Stomach (tissue), 8 donors: ENCODE measurements at regions not wholly inside any gene's neighbourhood (a gene's known extent, or its start where the extent isn't known, plus 50 kb on each side); places are given as distances from the start of the nearest gene placed in this dataset.
A peak's percentile ranks its signal among the peaks of the same experiment; 100 is the strongest.

Experiments used
- DNase-seq, 2 donors: peaks; one replicate each; pipeline versions ENCODE4 v3.0.0 to v3.0.0-alpha.2; 2013 to 2019
- H3K27ac ChIP-seq, 5 donors: fragments of 200-600 bp in 4 of 5; sonication (generic) in 4 of 5; one replicate each; pipeline ENCODE4 v1.5.1; 2013 to 2019; ENCODE audit warnings: mild to moderate bottlenecking in 1 of 5, moderate library complexity in 1 of 5
- H3K27me3 ChIP-seq, 3 donors: fragments of 200-600 bp; sonication (generic); one replicate each; pipeline ENCODE4 v1.5.1; 2017 to 2019; ENCODE audit warnings: mixed run types in 1 of 3
- H3K36me3 ChIP-seq, 4 donors: fragments of 200-600 bp; sonication (generic); 1 replicate in 3 of 4; 2 replicates in 1 of 4; pipeline ENCODE4 v1.5.1; 2016 to 2019
- H3K4me1 ChIP-seq, 4 donors: fragments of 200-600 bp; sonication (generic); one replicate each; pipeline ENCODE4 v1.5.1; 2016 to 2019
- H3K4me3 ChIP-seq, 4 donors: fragments of 200-600 bp; sonication (generic) in 3 of 4; one replicate each; pipeline ENCODE4 v1.5.1; 2016 to 2019; ENCODE audit warnings: mild to moderate bottlenecking in 1 of 4
- H3K9me3 ChIP-seq, 4 donors: fragments of 200-600 bp; sonication (generic); one replicate each; pipeline ENCODE4 v1.5.1; 2016 to 2019
- CTCF ChIP-seq, 7 experiments: fragments of 450-650 bp in 4 of 7; fragments of 200-600 bp in 3 of 7; sonication (generic) in 3 of 7; IDR thresholded peaks; one replicate each; pipeline ENCODE4 v1.5.1; 2016 to 2019; ENCODE audit warnings: antibody characterized with exemption in 7 of 7, control low read depth in 2 of 7, mild to moderate bottlenecking in 1 of 7
- EP300 ChIP-seq: sonication (generic); formaldehyde crosslinking; IDR thresholded peaks from one replicate; pipeline ENCODE4 v1.6.1; 2017; ENCODE audit warnings: antibody characterized with exemption
- POLR2A ChIP-seq, 4 donors: fragments of 450-650 bp; IDR thresholded peaks; one replicate each; pipeline ENCODE4 v1.6.1; 2016; ENCODE audit warnings: antibody characterized with exemption in 4 of 4, control low read depth in 2 of 4, mild to moderate bottlenecking in 1 of 4, moderate library complexity in 1 of 4
- POLR2AphosphoS5 ChIP-seq, 3 donors: sonication (generic); formaldehyde crosslinking; IDR thresholded peaks; one replicate each; pipeline ENCODE4 v1.6.1; 2016; ENCODE audit warnings: antibody characterized with exemption in 3 of 3
- whole genome bisulfite sequencing, 5 donors: extraction: QIAGEN DNeasy Blood & Tissue Kit in 3 of 5; methylation state at CpG; one replicate each; pipeline versions ENCODE4 v1.1.5 to v1.1.7; 2013 to 2018; 5-methylcytosine and 5-hydroxymethylcytosine counted together
- intact Hi-C: fragments of 100-400 bp; cut with DNase I; formaldehyde crosslinking; loops from one replicate; pipeline ENCODE4 v1.15.1; 2023; ENCODE audit warnings: low total_unique reads
- donor health status: healthy with polysubstance abuse.
- donor health status: Bipolar disorder and iron deficiency.
- donor health status: healthy.

DNA sequence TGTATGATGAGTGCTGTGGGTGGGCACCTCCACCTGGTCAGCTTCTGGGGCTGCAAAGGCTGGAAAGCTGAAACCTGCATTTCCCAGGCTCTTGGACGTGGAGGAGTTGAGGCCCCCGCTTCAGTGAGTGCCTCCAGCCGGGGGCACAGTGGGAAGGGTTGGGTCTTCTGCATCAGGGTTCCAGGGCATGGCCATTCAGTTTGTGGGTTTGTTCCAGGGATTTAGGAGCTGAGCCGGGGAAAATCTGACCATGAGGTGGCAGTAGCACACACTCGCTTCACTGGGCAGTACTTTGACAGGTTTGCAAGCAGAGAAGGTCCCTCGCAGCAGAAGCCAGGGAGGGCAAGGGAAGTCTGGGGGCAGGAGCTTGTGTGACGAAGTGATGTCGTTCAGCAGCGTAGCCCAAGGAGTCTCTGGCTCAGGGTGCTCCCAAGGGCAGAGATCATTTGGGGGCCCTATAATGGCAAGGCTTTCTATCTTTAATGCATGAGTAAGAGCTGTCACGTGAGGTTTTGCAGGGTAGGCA, 69.5 kb upstream of the SULF2 start:
- no peak overlapping the region for H3K4me3 ChIP-seq
- WGBS, 5 donors, result 72 to 76% (median 74%) methylated on average over 10 of the region's 10 CpGs
- DNase-seq, result peak in 1 of 2 donors; percentile 39
- peaks cover 0 to 34% (median 2%) of the 10 kb centered on the region in 3 donors for H3K27me3 ChIP-seq
- intact Hi-C loops, result no loop called here
- H3K27ac ChIP-seq, result no peak overlapping the region
- no peaks in the 10 kb centered on the region for H3K36me3 ChIP-seq
- peaks cover 0 to 9% (median 0%) of the 10 kb centered on the region in 4 donors for H3K4me1 ChIP-seq
- TF ChIP-seq POLR2A (IDR thresholded peaks at IDR 0.05) (no peak), POLR2AphosphoS5 (IDR thresholded peaks at IDR 0.05) (no peak), EP300 (no peak), CTCF (IDR thresholded peaks at IDR 0.05) (no peak)
- H3K9me3 ChIP-seq, result peaks cover 0 to 3% (median 0%) of the 10 kb centered on the region in 4 donors

DNA sequence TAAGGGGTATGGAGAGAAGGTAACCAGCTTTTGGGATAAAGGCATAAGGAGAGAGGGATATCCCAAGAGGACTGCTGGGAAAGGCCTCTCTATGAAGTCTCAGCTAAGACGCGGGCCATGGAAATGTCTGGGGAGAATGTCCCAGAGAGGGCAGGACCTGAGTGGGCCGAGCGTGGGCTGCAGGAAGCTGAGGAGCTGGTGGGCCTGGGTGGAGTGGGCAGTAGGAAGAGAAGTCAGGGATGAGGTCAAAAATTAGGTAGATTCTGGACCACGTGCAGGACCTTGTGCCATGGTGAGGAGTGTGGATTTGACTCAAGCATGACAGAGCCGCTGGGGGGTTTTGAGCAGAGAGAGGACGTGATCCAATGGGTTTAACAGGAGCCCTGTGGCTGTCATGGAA, 66.5 kb upstream of the SULF2 start:
- Histone ChIP-seq H3K9me3 (peaks cover 0 to 3% (median 0%) of the 10 kb centered on the region in 4 donors), H3K36me3 (no peaks in the 10 kb centered on the region), H3K27ac (no peak overlapping the region), H3K4me3 (no peak overlapping the region), H3K4me1 (no peaks in the 10 kb centered on the region), H3K27me3 (peaks cover 0 to 44% (median 4%) of the 10 kb centered on the region in 3 donors)
- intact Hi-C loops, result no loop called here
- WGBS, 5 donors, result 77 to 87% (median 85%) methylated on average over 7 of the region's 7 CpGs
- no peak for DNase-seq
- TF ChIP-seq POLR2AphosphoS5 (IDR thresholded peaks at IDR 0.05) (no peak), CTCF (IDR thresholded peaks at IDR 0.05) (no peak), POLR2A (IDR thresholded peaks at IDR 0.05) (no peak), EP300 (no peak)

DNA sequence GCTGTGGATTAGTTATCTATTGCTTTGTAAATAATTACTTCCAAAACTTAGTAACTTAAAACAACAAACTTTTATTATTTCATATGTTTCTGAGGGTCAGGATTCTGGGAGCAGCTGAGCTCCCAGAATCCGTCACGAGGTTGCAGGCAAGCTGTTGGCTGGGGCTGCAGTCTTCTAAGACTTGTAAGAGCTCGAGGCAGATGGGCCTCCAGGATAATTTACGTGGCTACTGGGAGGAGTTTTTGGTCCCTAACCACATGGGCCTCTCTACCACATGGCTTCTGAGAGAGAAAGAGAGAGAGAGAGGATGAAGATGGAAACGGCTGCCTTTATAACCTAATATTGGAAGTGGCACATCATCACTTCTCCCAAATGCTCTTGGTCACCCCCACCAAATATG, 64.9 kb upstream of the SULF2 start:
- TF ChIP-seq EP300 (no peak), CTCF (IDR thresholded peaks at IDR 0.05) (no peak), POLR2A (IDR thresholded peaks at IDR 0.05) (no peak), POLR2AphosphoS5 (IDR thresholded peaks at IDR 0.05) (no peak)
- no peak for DNase-seq
- peaks cover 0 to 1% (median 0%) of the 10 kb centered on the region in 4 donors for H3K9me3 ChIP-seq
- no peaks in the 10 kb centered on the region for H3K36me3 ChIP-seq
- intact Hi-C loops, result no loop called here
- H3K4me1 ChIP-seq, result no peaks in the 10 kb centered on the region
- no peak overlapping the region for H3K27ac ChIP-seq
- H3K4me3 ChIP-seq, result no peak overlapping the region
- WGBS, 5 donors, result 55 to 60% (median 58%) methylated on average over 5 of the region's 5 CpGs
- peaks cover 0 to 60% (median 4%) of the 10 kb centered on the region in 3 donors for H3K27me3 ChIP-seq

DNA sequence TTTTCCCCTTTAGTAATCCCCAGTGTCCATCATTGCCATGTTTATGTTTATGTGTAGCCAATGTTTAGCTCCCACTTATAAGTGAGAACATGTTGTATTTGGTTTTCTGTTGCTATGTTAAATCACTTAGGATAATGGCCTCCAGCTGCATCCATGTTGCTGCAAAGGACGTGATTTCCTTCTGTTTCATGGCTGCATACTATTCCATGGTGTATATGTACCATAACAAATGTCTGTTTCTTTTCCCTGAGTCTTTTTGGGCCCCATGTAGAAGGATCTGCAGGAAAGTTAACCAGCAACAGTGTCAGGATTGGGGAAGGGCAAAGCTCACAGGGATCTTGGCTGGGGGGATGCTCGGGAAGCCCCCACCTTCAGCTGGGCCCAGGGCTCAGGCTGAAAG, 64.3 kb upstream of the SULF2 start:
- no peaks in the 10 kb centered on the region for H3K9me3 ChIP-seq
- intact Hi-C loops, result no loop called here
- H3K27me3 ChIP-seq, result peaks cover 0 to 63% (median 4%) of the 10 kb centered on the region in 3 donors
- H3K4me1 ChIP-seq, result no peaks in the 10 kb centered on the region
- no peak overlapping the region for H3K27ac ChIP-seq
- no peaks in the 10 kb centered on the region for H3K36me3 ChIP-seq
- WGBS, 5 donors, result 63 to 94% (median 73%) methylated on average over 2 of the region's 2 CpGs
- no peak for DNase-seq
- H3K4me3 ChIP-seq, result no peak overlapping the region
- TF ChIP-seq EP300, result no peak
- TF ChIP-seq POLR2AphosphoS5 (IDR thresholded peaks at IDR 0.05), result no peak
- no peak for TF ChIP-seq POLR2A (IDR thresholded peaks at IDR 0.05)
- TF ChIP-seq CTCF (IDR thresholded peaks at IDR 0.05), result no peak
